Panc1 (cell line): ENCODE measurements at regions not wholly inside any gene's neighbourhood (a gene's known extent, or its start where the extent isn't known, plus 50 kb on each side); places are given as distances from the start of the nearest gene placed in this dataset.

Experiments used
- ATAC-seq: fragments of 200-7000 bp; cut with Tn5 transposase; 2 replicates; pipeline ENCODE4 v1.9.1; 2020; ENCODE audit warnings: mild to moderate bottlenecking, moderate library complexity
- BruUV-seq: library from RNA; stranded (reverse); fragments of 400-500 nt; replicated peaks from 2 replicates; lab custom pipeline; 2021; lab: Mats Ljungman, UMichigan
- CTCF ChIA-PET: fragments of 300-600 bp; sonication (Branson Sonifier 250); formaldehyde crosslinking; loops from one replicate; lab custom pipeline; 2022; ENCODE audit warnings: antibody characterized with exemption; lab: Charles Lee
- POLR2A ChIA-PET: fragments of 300-600 bp; sonication (Branson Sonifier 250); formaldehyde crosslinking; loops from one replicate; lab custom pipeline; 2022; ENCODE audit warnings: antibody characterized with exemption; lab: Charles Lee
- DNase-seq: peaks from one replicate; pipeline ENCODE4 v3.0.0-alpha.2; 2010; ENCODE audit warnings: low read depth, low spot score
- H3K27ac ChIP-seq: 2 replicates; pipeline ENCODE4 v1.5.1; 2011; ENCODE audit warnings: mild to moderate bottlenecking, low read length, inconsistent platforms
- H3K27me3 ChIP-seq: fragments of 200-500 bp; sonication (Bioruptor generic); 2 replicates; pipeline ENCODE4 v1.6.0; 2014; ENCODE audit warnings: low read length, inconsistent platforms; ENCODE audit not compliant: control insufficient read depth, insufficient read depth
- H3K36me3 ChIP-seq: fragments of 200-500 bp; sonication (Bioruptor generic); 2 replicates; pipeline ENCODE4 v1.5.1; 2014; ENCODE audit warnings: inconsistent platforms, mild to moderate bottlenecking, low read length, moderate library complexity; ENCODE audit not compliant: control insufficient read depth, insufficient read depth
- H3K4me1 ChIP-seq: 2 replicates; pipeline ENCODE4 v1.5.1; 2011; ENCODE audit warnings: inconsistent platforms, mild to moderate bottlenecking, low read length, moderate library complexity; ENCODE audit not compliant: control insufficient read depth, insufficient read depth
- H3K4me3 ChIP-seq, 2 experiments: 2 replicates each; pipeline ENCODE4 v1.5.1; 2011 to 2012; ENCODE audit warnings: low read depth in 2 of 2, low read length in 2 of 2, mild to moderate bottlenecking in 2 of 2, inconsistent platforms in 1 of 2, moderate library complexity in 1 of 2
- H3K9me3 ChIP-seq: fragments of 200-500 bp; sonication (Bioruptor generic); 2 replicates; pipeline ENCODE4 v1.5.1; 2014; ENCODE audit warnings: low read depth, mild to moderate bottlenecking, inconsistent platforms, low read length, moderate library complexity; ENCODE audit not compliant: control insufficient read depth, insufficient read depth
- POLR2AphosphoS5 ChIP-seq: IDR thresholded peaks from 2 replicates; pipeline ENCODE4 v1.6.1; 2012; ENCODE audit warnings: mild to moderate bottlenecking, low read depth, low read length, moderate library complexity
- REST ChIP-seq, 2 experiments: IDR thresholded peaks; 2 replicates each; pipeline ENCODE4 v1.6.1; 2011 to 2012; ENCODE audit warnings: low read depth in 2 of 2, control low read depth in 1 of 2, low read length in 1 of 2, mild to moderate bottlenecking in 1 of 2, moderate library complexity in 1 of 2; ENCODE audit not compliant: insufficient read depth in 1 of 2
- SIN3A ChIP-seq: IDR thresholded peaks from 2 replicates; pipeline ENCODE4 v1.6.1; 2012; ENCODE audit warnings: low read depth, mild to moderate bottlenecking, low read length, moderate library complexity, borderline replicate concordance; ENCODE audit not compliant: insufficient read depth
- TCF7L2 ChIP-seq: IDR thresholded peaks from 2 replicates; pipeline ENCODE4 v1.6.1; 2011; ENCODE audit warnings: mild to moderate bottlenecking, low read depth, low read length, inconsistent platforms
- in situ Hi-C: cut with HindIII; loops from 2 replicates; pipeline ENCODE4 v1.10.0; 2016; ENCODE audit warnings: low sequenced_read_pairs, low pct_unique_long_range_greater_than_20kb
- intact Hi-C: fragments of 100-400 bp; cut with micrococcal nuclease; formaldehyde crosslinking; loops from one replicate; pipeline ENCODE4 v1.10.0; 2022; ENCODE audit not compliant: unreplicated experiment
- TF ChIP-seq, protein P1 (sequence below): fragments of 450-650 bp; IDR thresholded peaks from 2 replicates; pipeline ENCODE4 v1.5.1; 2017; ENCODE audit warnings: mild to moderate bottlenecking

- no peak for TF ChIP-seq TCF7L2
- TF ChIP-seq POLR2AphosphoS5, result no peak
- TF ChIP-seq, protein P1, sequence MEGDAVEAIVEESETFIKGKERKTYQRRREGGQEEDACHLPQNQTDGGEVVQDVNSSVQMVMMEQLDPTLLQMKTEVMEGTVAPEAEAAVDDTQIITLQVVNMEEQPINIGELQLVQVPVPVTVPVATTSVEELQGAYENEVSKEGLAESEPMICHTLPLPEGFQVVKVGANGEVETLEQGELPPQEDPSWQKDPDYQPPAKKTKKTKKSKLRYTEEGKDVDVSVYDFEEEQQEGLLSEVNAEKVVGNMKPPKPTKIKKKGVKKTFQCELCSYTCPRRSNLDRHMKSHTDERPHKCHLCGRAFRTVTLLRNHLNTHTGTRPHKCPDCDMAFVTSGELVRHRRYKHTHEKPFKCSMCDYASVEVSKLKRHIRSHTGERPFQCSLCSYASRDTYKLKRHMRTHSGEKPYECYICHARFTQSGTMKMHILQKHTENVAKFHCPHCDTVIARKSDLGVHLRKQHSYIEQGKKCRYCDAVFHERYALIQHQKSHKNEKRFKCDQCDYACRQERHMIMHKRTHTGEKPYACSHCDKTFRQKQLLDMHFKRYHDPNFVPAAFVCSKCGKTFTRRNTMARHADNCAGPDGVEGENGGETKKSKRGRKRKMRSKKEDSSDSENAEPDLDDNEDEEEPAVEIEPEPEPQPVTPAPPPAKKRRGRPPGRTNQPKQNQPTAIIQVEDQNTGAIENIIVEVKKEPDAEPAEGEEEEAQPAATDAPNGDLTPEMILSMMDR, result no peak
- TF ChIP-seq REST (IDR thresholded peaks at IDR 0.05; ENCODE audit: insufficient read depth in 1 of 2, low read depth in 2 of 2, low read length in 1 of 2), result no peak
- no peak for TF ChIP-seq SIN3A
- H3K4me1 ChIP-seq, result no peaks in the 10 kb centered on the region
- H3K27me3 ChIP-seq, result no peaks in the 10 kb centered on the region
- no peak for DNase-seq
- CTCF ChIA-PET, result no interaction called here
- H3K27ac ChIP-seq, result no peak overlapping the region
- POLR2A ChIA-PET, result no interaction called here
- ATAC-seq, result no peak
- in situ Hi-C loops, result no loop called here
- H3K4me3 ChIP-seq, result no peak overlapping the region
- intact Hi-C loops, result no loop called here
- 0 out of 2 replicates have a peak, but pooled peaks cover 1% of the 10 kb centered on the region for H3K9me3 ChIP-seq
- no peaks in the 10 kb centered on the region for H3K36me3 ChIP-seq
- no TSS peak for BruUV-seq
Measured at GRCh38 chr7:145212050-145212449, 376.2 kb upstream of the TPK1 start.

- CTCF ChIA-PET, result no interaction called here
Measured at GRCh38 chr7:145211211-145211610, 375.4 kb upstream of the TPK1 start.

More at GRCh38 chr7:145211211-145211610, 375.4 kb upstream of the TPK1 start:
- H3K27me3 ChIP-seq, result no peaks in the 10 kb centered on the region
- no peak overlapping the region for H3K27ac ChIP-seq
- H3K4me1 ChIP-seq, result no peaks in the 10 kb centered on the region
- POLR2A ChIA-PET, result no interaction called here
- intact Hi-C loops, result no loop called here
- no TSS peak for BruUV-seq
- no peak for ATAC-seq
- no peak for TF ChIP-seq SIN3A
- no peak for TF ChIP-seq REST (IDR thresholded peaks at IDR 0.05; ENCODE audit: insufficient read depth in 1 of 2, low read depth in 2 of 2, low read length in 1 of 2)
- TF ChIP-seq TCF7L2, result no peak
- H3K36me3 ChIP-seq, result no peaks in the 10 kb centered on the region
- in situ Hi-C loops, result no loop called here
- H3K4me3 ChIP-seq, result no peak overlapping the region
- no peak for DNase-seq
- no peaks in the 10 kb centered on the region for H3K9me3 ChIP-seq
